Neural cell (in vitro differentiated cells): ENCODE measurements at regions not wholly inside any gene's neighbourhood (a gene's known extent, or its start where the extent isn't known, plus 50 kb on each side); places are given as distances from the start of the nearest gene placed in this dataset.

Experiments
- H2AFZ ChIP-seq: fragments of 200-600, 300-800 bp; sonication (generic), shearing (Covaris generic); 2 replicates; pipeline ENCODE4 v1.6.0; 2014; ENCODE audit warnings: low read depth, mild to moderate bottlenecking, antibody characterized with exemption, low read length, moderate library complexity
- H3F3A ChIP-seq: fragments of 200-600 bp; shearing (Covaris generic); 2 replicates; pipeline ENCODE4 v1.6.1; 2016; ENCODE audit warnings: mild to moderate bottlenecking, moderate library complexity, mixed read lengths, antibody characterized with exemption, low read length; ENCODE audit not compliant: insufficient read depth, poor library complexity, severe bottlenecking
- H3K27ac ChIP-seq: fragments of 200-600, 300-800 bp; sonication (generic), shearing (Covaris generic); 2 replicates; pipeline ENCODE4 v1.5.1; 2014; ENCODE audit warnings: mild to moderate bottlenecking, low read length, moderate library complexity
- H3K27me3 ChIP-seq: fragments of 300-800, 200-600 bp; sonication (generic), shearing (Covaris generic); 2 replicates; pipeline ENCODE4 v1.6.0; 2014; ENCODE audit warnings: mild to moderate bottlenecking, low read depth, low read length, moderate library complexity; ENCODE audit not compliant: insufficient read depth
- H3K36me3 ChIP-seq: fragments of 300-800, 200-600 bp; sonication (generic), shearing (Covaris generic); 2 replicates; pipeline ENCODE4 v1.5.1; 2014; ENCODE audit warnings: mild to moderate bottlenecking, antibody characterized with exemption, low read length, moderate library complexity; ENCODE audit not compliant: insufficient read depth
- H3K4me2 ChIP-seq: fragments of 300-800, 200-600 bp; sonication (generic), shearing (Covaris generic); 2 replicates; pipeline ENCODE4 v1.6.0; 2014; ENCODE audit warnings: mild to moderate bottlenecking, low read length
- H3K4me3 ChIP-seq: fragments of 300-800, 200-600 bp; sonication (generic), shearing (Covaris generic); 2 replicates; pipeline ENCODE4 v1.5.1; 2014; ENCODE audit warnings: mild to moderate bottlenecking, low read length, moderate library complexity
- H3K79me2 ChIP-seq: fragments of 200-600 bp; shearing (Covaris generic); replicated peaks from 2 replicates; pipeline ENCODE4 v1.6.0; 2014; ENCODE audit warnings: mild to moderate bottlenecking, low read length, moderate library complexity; ENCODE audit not compliant: insufficient read depth
- H3K9ac ChIP-seq: fragments of 300-800, 200-600 bp; sonication (generic), shearing (Covaris generic); 2 replicates; pipeline ENCODE4 v1.6.1; 2016; ENCODE audit warnings: mild to moderate bottlenecking, low read length, mixed read lengths
- H3K9me2 ChIP-seq: fragments of 200-600 bp; shearing (Covaris generic); 2 replicates; pipeline ENCODE4 v1.6.1; 2016; ENCODE audit warnings: mild to moderate bottlenecking, low read length, mixed read lengths; ENCODE audit not compliant: insufficient read depth
- H3K9me3 ChIP-seq: fragments of 200-600, 300-800 bp; sonication (generic), shearing (Covaris generic); 2 replicates; pipeline ENCODE4 v1.6.1; 2016; ENCODE audit warnings: mild to moderate bottlenecking, mixed run types, low read length, moderate library complexity, mixed read lengths
- H4K20me1 ChIP-seq: fragments of 200-600 bp; shearing (Covaris generic); 2 replicates; pipeline ENCODE4 v1.6.1; 2016; ENCODE audit warnings: mild to moderate bottlenecking, mixed run types; ENCODE audit not compliant: insufficient read depth
- CTCF ChIP-seq: fragments of 450-650 bp; IDR thresholded peaks from 2 replicates; pipeline ENCODE4 v1.5.1; 2014; ENCODE audit warnings: antibody characterized with exemption, mild to moderate bottlenecking, moderate library complexity; ENCODE audit not compliant: poor library complexity, severe bottlenecking
- EP300 ChIP-seq: fragments of 450-650 bp; conservative IDR thresholded peaks from 2 replicates; pipeline ENCODE4 v1.6.1; 2014; ENCODE audit warnings: antibody characterized with exemption, mild to moderate bottlenecking, moderate library complexity; ENCODE audit not compliant: poor library complexity, severe bottlenecking
- EZH2 ChIP-seq: fragments of 200-600, 300-800 bp; shearing (Covaris generic), sonication (generic); IDR thresholded peaks from 2 replicates; pipeline ENCODE4 v1.6.1; 2014; ENCODE audit warnings: antibody characterized with exemption, low read length, borderline replicate concordance, mild to moderate bottlenecking; ENCODE audit not compliant: insufficient read depth, poor library complexity, severe bottlenecking
- MXI1 ChIP-seq: fragments of 450-650 bp; conservative IDR thresholded peaks from 2 replicates; pipeline ENCODE4 v1.6.1; 2014; ENCODE audit warnings: antibody characterized with exemption, mild to moderate bottlenecking; ENCODE audit not compliant: poor library complexity, severe bottlenecking
- POLR2AphosphoS5 ChIP-seq: IDR thresholded peaks from 2 replicates; pipeline ENCODE4 v1.6.1; 2012
- RAD21 ChIP-seq: fragments of 450-650 bp; conservative IDR thresholded peaks from 2 replicates; pipeline ENCODE4 v1.6.1; 2014; ENCODE audit warnings: antibody characterized with exemption, mild to moderate bottlenecking, moderate library complexity
- REST ChIP-seq: IDR thresholded peaks from 2 replicates; pipeline ENCODE4 v1.6.1; 2012; ENCODE audit warnings: borderline replicate concordance
- SMC3 ChIP-seq: fragments of 450-650 bp; conservative IDR thresholded peaks from 2 replicates; pipeline ENCODE4 v1.6.1; 2014; ENCODE audit warnings: antibody characterized with exemption, mild to moderate bottlenecking, moderate library complexity; ENCODE audit not compliant: poor library complexity
- TAF1 ChIP-seq: IDR thresholded peaks from 2 replicates; pipeline ENCODE4 v1.6.1; 2012; ENCODE audit warnings: low read depth

GRCh38 chr3:187954873-187955586 lies 198.9 kb upstream of the LPP start:
- Histone ChIP-seq H3K27ac (no peak overlapping the region), H3K27me3 (no peaks in the 10 kb centered on the region), H3K9ac (no peak overlapping the region), H3K4me2 (no peak overlapping the region), H3K4me3 (no peak overlapping the region), H3K36me3 (no peaks in the 10 kb centered on the region), H4K20me1 (no peaks in the 10 kb centered on the region), H3K9me3 (no peaks in the 10 kb centered on the region), H3K9me2 (no peaks in the 10 kb centered on the region), H3K79me2 (no peaks in the 10 kb centered on the region), H3F3A (no peaks in the 10 kb centered on the region), H2AFZ (no peak overlapping the region)
- TF ChIP-seq CTCF (no peak), MXI1 (no peak), TAF1 (no peak), EP300 (no peak), POLR2AphosphoS5 (no peak), SMC3 (no peak), REST (no peak), RAD21 (no peak), EZH2 (no peak)

GRCh38 chr3:187955587-187955952 lies 198.4 kb upstream of the LPP start:
- no peaks in the 10 kb centered on the region for H3K27me3 ChIP-seq
- no peak overlapping the region for H3K4me3 ChIP-seq
- TF ChIP-seq POLR2AphosphoS5, result no peak
- no peaks in the 10 kb centered on the region for H3K9me2 ChIP-seq
- H3K79me2 ChIP-seq, result no peaks in the 10 kb centered on the region
- H3K9me3 ChIP-seq, result no peaks in the 10 kb centered on the region
- no peak overlapping the region for H3K9ac ChIP-seq
- no peak overlapping the region for H2AFZ ChIP-seq
- no peak overlapping the region for H3K4me2 ChIP-seq
- H4K20me1 ChIP-seq, result no peaks in the 10 kb centered on the region
- no peaks in the 10 kb centered on the region for H3F3A ChIP-seq
- H3K27ac ChIP-seq, result no peak overlapping the region
- no peaks in the 10 kb centered on the region for H3K36me3 ChIP-seq

- H3K79me2 ChIP-seq, result no peaks in the 10 kb centered on the region
- H2AFZ ChIP-seq, result no peak overlapping the region
- H3K9me3 ChIP-seq, result no peaks in the 10 kb centered on the region
- no peak overlapping the region for H3K4me3 ChIP-seq
- no peaks in the 10 kb centered on the region for H3K9me2 ChIP-seq
- no peak overlapping the region for H3K9ac ChIP-seq
- H4K20me1 ChIP-seq, result no peaks in the 10 kb centered on the region
- H3K27me3 ChIP-seq, result no peaks in the 10 kb centered on the region
- TF ChIP-seq RAD21, result no peak
- TF ChIP-seq EZH2, result no peak
- TF ChIP-seq SMC3, result no peak
- H3K27ac ChIP-seq, result no peak overlapping the region
- no peaks in the 10 kb centered on the region for H3F3A ChIP-seq
- H3K4me2 ChIP-seq, result no peak overlapping the region
- H3K36me3 ChIP-seq, result no peaks in the 10 kb centered on the region
Observed at GRCh38 chr3:187957165-187957581, 196.8 kb upstream of the LPP start.
